Suprapubic skin (tissue), 4 donors: ENCODE measurements at regions not wholly inside any gene's neighbourhood (a gene's known extent, or its start where the extent isn't known, plus 50 kb on each side); places are given as distances from the start of the nearest gene placed in this dataset.

ENCODE experiments used
- CTCF ChIP-seq, 2 donors: fragments of 200-600 bp in 1 of 2; fragments of 450-650 bp in 1 of 2; sonication (generic) in 1 of 2; IDR thresholded peaks; one replicate each; pipeline ENCODE4 v1.5.1; 2016 to 2019; ENCODE audit warnings: antibody characterized with exemption in 2 of 2, mild to moderate bottlenecking in 1 of 2, moderate library complexity in 1 of 2
- EP300 ChIP-seq: sonication (generic); formaldehyde crosslinking; IDR thresholded peaks from one replicate; pipeline ENCODE4 v1.6.1; 2017; ENCODE audit warnings: antibody characterized with exemption
- POLR2A ChIP-seq, 2 donors: fragments of 450-650 bp; IDR thresholded peaks; one replicate each; pipeline ENCODE4 v1.6.1; 2017; ENCODE audit warnings: antibody characterized with exemption in 2 of 2, mild to moderate bottlenecking in 2 of 2, moderate library complexity in 2 of 2
- POLR2AphosphoS5 ChIP-seq, 3 donors: sonication (generic); formaldehyde crosslinking; IDR thresholded peaks; one replicate each; pipeline ENCODE4 v1.6.1; 2017; ENCODE audit warnings: antibody characterized with exemption in 3 of 3

- TF ChIP-seq CTCF (IDR thresholded peaks at IDR 0.05) (no peak), POLR2A (IDR thresholded peaks at IDR 0.05) (no peak), EP300 (no peak), POLR2AphosphoS5 (IDR thresholded peaks at IDR 0.05) (no peak)
These were observed 74.4 kb downstream of the ARHGAP35 start for GRCh38 chr19:46935066-46935663.
